GM23338 (cell line): ENCODE measurements at regions not wholly inside any gene's neighbourhood (a gene's known extent, or its start where the extent isn't known, plus 50 kb on each side); places are given as distances from the start of the nearest gene placed in this dataset.

Experiments used
- ATAC-seq: fragments of 200-7000 bp; cut with Tn5 transposase; 3 replicates; pipeline ENCODE4 v1.9.1; 2020
- DNase-seq: peaks from one replicate; pipeline ENCODE4 v3.0.0-alpha.2; 2015; ENCODE audit warnings: low spot score
- H2AFZ ChIP-seq: fragments of 200-600 bp; sonication (generic); 2 replicates; pipeline ENCODE4 v1.8.0; 2016; ENCODE audit warnings: antibody characterized with exemption, mild to moderate bottlenecking, moderate library complexity
- H3F3A ChIP-seq: fragments of 200-600 bp; sonication (generic); replicated peaks from 2 replicates; pipeline ENCODE4 v1.8.0; 2017; ENCODE audit warnings: antibody characterized with exemption, mixed run types, low read depth
- H3K27ac ChIP-seq: fragments of 200-600 bp; sonication (generic); 2 replicates; pipeline ENCODE4 v1.6.1; 2016; ENCODE audit warnings: low read depth
- H3K27me3 ChIP-seq: fragments of 200-600 bp; sonication (generic); 2 replicates; pipeline ENCODE4 v1.8.0; 2016; ENCODE audit warnings: mild to moderate bottlenecking, mixed run types, moderate library complexity; ENCODE audit not compliant: insufficient read depth
- H3K36me3 ChIP-seq: fragments of 200-600 bp; sonication (generic); 2 replicates; pipeline ENCODE4 v1.8.0; 2016; ENCODE audit warnings: mild to moderate bottlenecking; ENCODE audit not compliant: insufficient read depth
- H3K4me1 ChIP-seq: fragments of 200-600 bp; sonication (generic); 2 replicates; pipeline ENCODE4 v1.8.0; 2016; ENCODE audit warnings: mild to moderate bottlenecking, moderate library complexity; ENCODE audit not compliant: insufficient read depth
- H3K4me2 ChIP-seq: fragments of 200-600 bp; sonication (generic); 2 replicates; pipeline ENCODE4 v1.7.1; 2017; ENCODE audit warnings: mixed run types
- H3K4me3 ChIP-seq: fragments of 200-600 bp; sonication (generic); 2 replicates; pipeline ENCODE4 v1.6.1; 2016; ENCODE audit warnings: mixed run types
- H3K79me2 ChIP-seq: fragments of 200-600 bp; sonication (generic); replicated peaks from 2 replicates; pipeline ENCODE4 v1.8.0; 2017; ENCODE audit warnings: mild to moderate bottlenecking; ENCODE audit not compliant: insufficient read depth
- H3K9me2 ChIP-seq: fragments of 200-600 bp; sonication (generic); 2 replicates; pipeline ENCODE4 v1.8.0; 2017; ENCODE audit not compliant: insufficient read depth
- H4K20me1 ChIP-seq: fragments of 200-600 bp; sonication (generic); replicated peaks from 2 replicates; pipeline ENCODE4 v1.8.0; 2017; ENCODE audit warnings: mild to moderate bottlenecking; ENCODE audit not compliant: insufficient read depth
- H3K27ac Mint-ChIP-seq: 2 replicates; pipeline ENCODE4 v1.8.0; 2020; ENCODE audit warnings: inconsistent platforms, mild to moderate bottlenecking, moderate library complexity, mixed read lengths
- H3K27me3 Mint-ChIP-seq: 3 replicates; pipeline ENCODE4 v1.8.0; 2022; ENCODE audit warnings: low read depth, mild to moderate bottlenecking, moderate library complexity, mixed read lengths, inconsistent platforms; ENCODE audit not compliant: insufficient read depth, poor library complexity
- H3K36me3 Mint-ChIP-seq: 3 replicates; pipeline ENCODE4 v1.8.0; 2021; ENCODE audit warnings: low read depth, mild to moderate bottlenecking, inconsistent platforms, moderate library complexity, mixed read lengths
- H3K4me1 Mint-ChIP-seq: 3 replicates; pipeline ENCODE4 v1.8.0; 2020; ENCODE audit warnings: mild to moderate bottlenecking, inconsistent platforms, mixed read lengths
- H3K4me3 Mint-ChIP-seq: 3 replicates; pipeline ENCODE4 v1.8.0; 2021; ENCODE audit warnings: moderate library complexity, mild to moderate bottlenecking, inconsistent platforms, mixed read lengths
- H3K9me3 Mint-ChIP-seq: 3 replicates; pipeline ENCODE4 v1.8.0; 2020; ENCODE audit warnings: moderate library complexity, mild to moderate bottlenecking, inconsistent platforms, mixed read lengths
- CREB1 ChIP-seq: fragments of 250-450 bp; sonication (Bioruptor Pico); IDR thresholded peaks from 2 replicates; pipeline ENCODE4 v1.5.0; 2020; ENCODE audit warnings: low read depth, mild to moderate bottlenecking, moderate library complexity
- CTCF ChIP-seq, 2 experiments: fragments of 200-600 bp in 1 of 2; sonication (generic) in 1 of 2; conservative IDR thresholded peaks; 2 replicates each; pipeline versions ENCODE4 v1.5.1 to v1.6.1; 2016 to 2017; ENCODE audit warnings: antibody characterized with exemption in 2 of 2, low read depth in 2 of 2, mild to moderate bottlenecking in 2 of 2, moderate library complexity in 1 of 2
- ETS1 ChIP-seq: IDR thresholded peaks from 2 replicates; pipeline ENCODE4 v1.6.1; 2016; ENCODE audit warnings: antibody characterized with exemption
- EZH2 ChIP-seq: fragments of 200-600 bp; sonication (generic); IDR thresholded peaks from one replicate; pipeline ENCODE4 v1.8.0; 2017; ENCODE audit warnings: antibody characterized with exemption, mild to moderate bottlenecking, low read depth; ENCODE audit not compliant: unreplicated experiment
- EZH2phosphoT487 ChIP-seq: fragments of 200-600 bp; sonication (generic); IDR thresholded peaks from one replicate; pipeline ENCODE4 v1.8.1; 2018; ENCODE audit warnings: antibody characterized with exemption; ENCODE audit not compliant: unreplicated experiment
- JUNB ChIP-seq: IDR thresholded peaks from one replicate; pipeline ENCODE4 v1.6.1; 2016; ENCODE audit warnings: antibody characterized with exemption; ENCODE audit not compliant: unreplicated experiment
- NANOG ChIP-seq: IDR thresholded peaks from 2 replicates; pipeline ENCODE4 v1.6.1; 2016; ENCODE audit warnings: antibody characterized with exemption, borderline replicate concordance
- POLR2AphosphoS5 ChIP-seq: IDR thresholded peaks from 2 replicates; pipeline ENCODE4 v1.6.1; 2016; ENCODE audit warnings: antibody characterized with exemption, low read depth
- REST ChIP-seq: IDR thresholded peaks from one replicate; pipeline ENCODE4 v1.6.1; 2018; ENCODE audit warnings: antibody characterized with exemption; ENCODE audit not compliant: unreplicated experiment
- STAT1 ChIP-seq: IDR thresholded peaks from one replicate; pipeline ENCODE4 v1.6.1; 2016; ENCODE audit warnings: antibody characterized with exemption; ENCODE audit not compliant: unreplicated experiment
- ZNF114 ChIP-seq: fragments of 250-450 bp; sonication (Bioruptor Pico); IDR thresholded peaks from 2 replicates; pipeline ENCODE4 v1.5.0; 2020; ENCODE audit warnings: mild to moderate bottlenecking, moderate library complexity
- ZNF331 ChIP-seq: fragments of 250-450 bp; sonication (Bioruptor Pico); IDR thresholded peaks from 2 replicates; pipeline ENCODE4 v1.5.0; 2020; ENCODE audit warnings: low read depth, mild to moderate bottlenecking, moderate library complexity
- ZNF462 ChIP-seq: fragments of 250-450 bp; sonication (Bioruptor Pico); IDR thresholded peaks from 2 replicates; pipeline ENCODE4 v1.5.0; 2020; ENCODE audit warnings: mild to moderate bottlenecking, moderate library complexity

GRCh38 chr6:33860006-33860405 is 56.2 kb upstream of the MLN start:
- no peak overlapping the region for H3K27ac Mint-ChIP-seq
- TF ChIP-seq NANOG (no peak), ZNF462 (CRISPR knock-in tag) (no peak), CREB1 (CRISPR knock-in tag) (no peak), EZH2phosphoT487 (no peak), JUNB (no peak), POLR2AphosphoS5 (no peak), ZNF331 (CRISPR knock-in tag) (no peak), EZH2 (no peak), STAT1 (no peak), REST (no peak), CTCF (conservative IDR thresholded peaks at IDR 0.05; ENCODE audit: low read depth in 2 of 2) (no peak), ETS1 (no peak), ZNF114 (CRISPR knock-in tag) (no peak)
- no peak for ATAC-seq

More at GRCh38 chr6:33860006-33860405, 56.2 kb upstream of the MLN start:
- no peak overlapping the region for H3K4me2 ChIP-seq
- no peak for DNase-seq
- H3K4me3 ChIP-seq: no peak overlapping the region
- H3K9me2 ChIP-seq: 0 out of 2 replicates have a peak, but pooled peaks cover 4% of the 10 kb centered on the region
- H3K36me3 Mint-ChIP-seq: no peaks in the 10 kb centered on the region
- no peak overlapping the region for H2AFZ ChIP-seq
- no peaks in the 10 kb centered on the region for H3K4me1 ChIP-seq
- H3K36me3 ChIP-seq: no peaks in the 10 kb centered on the region
- no peaks in the 10 kb centered on the region for H3K79me2 ChIP-seq
- H3F3A ChIP-seq: no peaks in the 10 kb centered on the region
- H3K27me3 ChIP-seq: no peaks in the 10 kb centered on the region
- peaks cover 9% of the 10 kb centered on the region; the same call in 2 of the 3 replicates for H3K4me1 Mint-ChIP-seq
- no peaks in the 10 kb centered on the region for H4K20me1 ChIP-seq
- H3K9me3 Mint-ChIP-seq: no peaks in the 10 kb centered on the region; the same call in 2 of the 3 replicates
- no peak overlapping the region for H3K4me3 Mint-ChIP-seq
- H3K27me3 Mint-ChIP-seq: peaks cover 5% of the 10 kb centered on the region
- no peak overlapping the region for H3K27ac ChIP-seq
